Lower lobe of right lung (tissue), 2 donors: ENCODE measurements at regions not wholly inside any gene's neighbourhood (a gene's known extent, or its start where the extent isn't known, plus 50 kb on each side); places are given as distances from the start of the nearest gene placed in this dataset.

Source experiments
- ATAC-seq, 2 donors: fragments of 200-7000 bp; cut with Tn5 transposase; one replicate each; pipeline ENCODE4 v1.9.1; 2020 to 2022; ENCODE audit warnings: mild to moderate bottlenecking in 2 of 2, moderate library complexity in 2 of 2
- DNase-seq: peaks from one replicate; pipeline ENCODE4 v3.0.0-alpha.2; 2020
- H3K27ac ChIP-seq: fragments of 200-600 bp; one replicate; pipeline ENCODE4 v1.8.0; 2022
- H3K27me3 ChIP-seq: fragments of 200-600 bp; one replicate; pipeline ENCODE4 v1.8.0; 2022; ENCODE audit warnings: low read depth
- H3K36me3 ChIP-seq: fragments of 200-600 bp; one replicate; pipeline ENCODE4 v1.8.0; 2022; ENCODE audit warnings: mild to moderate bottlenecking
- H3K4me1 ChIP-seq: fragments of 200-600 bp; one replicate; pipeline ENCODE4 v1.8.0; 2022
- H3K4me3 ChIP-seq: fragments of 200-600 bp; one replicate; pipeline ENCODE4 v1.8.0; 2022; ENCODE audit warnings: mild to moderate bottlenecking
- H3K9me3 ChIP-seq: fragments of 200-600 bp; one replicate; pipeline ENCODE4 v1.8.0; 2022
- intact Hi-C: fragments of 100-400 bp; cut with DNase I; formaldehyde crosslinking; loops from one replicate; pipeline ENCODE4 v1.11.0; 2022
- TF ChIP-seq, protein P1 (sequence below): fragments of 200-600 bp; IDR thresholded peaks from one replicate; pipeline ENCODE4 v1.8.0; 2022; ENCODE audit warnings: antibody characterized with exemption, mild to moderate bottlenecking
- donor health status: DM: no; HTN: yes; CAD: no; lungs with severe emphysema.

DNA sequence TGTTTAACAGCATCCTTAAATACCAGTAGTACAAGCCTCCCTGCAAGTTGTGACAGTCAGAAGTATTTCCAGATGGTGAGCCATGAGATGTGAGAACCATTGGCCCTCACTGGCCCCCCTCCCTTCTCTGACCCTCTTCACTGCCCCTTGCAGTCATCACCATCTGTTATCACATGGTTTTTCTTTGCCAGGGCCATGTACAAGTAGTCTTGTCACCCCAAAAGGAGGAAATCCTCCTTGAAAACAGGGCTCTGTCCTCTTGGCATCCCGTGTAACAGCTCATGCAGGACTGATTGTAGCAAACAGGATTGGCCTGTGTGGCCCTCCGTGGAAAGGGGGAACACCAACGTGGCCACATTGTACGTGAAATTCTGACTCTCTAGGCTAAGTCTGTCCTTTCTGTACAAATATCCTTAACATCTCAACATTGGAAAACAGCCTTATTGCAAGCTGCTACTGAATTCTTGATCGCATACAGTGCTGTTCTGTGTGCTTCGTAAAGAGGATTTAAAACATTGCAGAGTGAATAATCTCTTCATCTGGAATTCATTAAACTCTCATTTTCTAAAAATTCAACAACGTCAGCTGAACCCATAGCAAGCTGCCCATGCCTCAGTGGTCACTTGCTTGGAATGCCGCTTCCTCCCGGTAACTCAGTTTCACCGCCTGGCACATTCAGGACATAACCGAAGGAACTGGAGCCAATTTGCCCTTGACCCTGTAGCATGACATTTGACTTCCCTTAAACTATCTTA lies 171.7 kb downstream of the ATPSCKMT start:
- H3K4me1 ChIP-seq, result no peaks in the 10 kb centered on the region
- no peaks in the 10 kb centered on the region for H3K27me3 ChIP-seq
- TF ChIP-seq, protein P1, sequence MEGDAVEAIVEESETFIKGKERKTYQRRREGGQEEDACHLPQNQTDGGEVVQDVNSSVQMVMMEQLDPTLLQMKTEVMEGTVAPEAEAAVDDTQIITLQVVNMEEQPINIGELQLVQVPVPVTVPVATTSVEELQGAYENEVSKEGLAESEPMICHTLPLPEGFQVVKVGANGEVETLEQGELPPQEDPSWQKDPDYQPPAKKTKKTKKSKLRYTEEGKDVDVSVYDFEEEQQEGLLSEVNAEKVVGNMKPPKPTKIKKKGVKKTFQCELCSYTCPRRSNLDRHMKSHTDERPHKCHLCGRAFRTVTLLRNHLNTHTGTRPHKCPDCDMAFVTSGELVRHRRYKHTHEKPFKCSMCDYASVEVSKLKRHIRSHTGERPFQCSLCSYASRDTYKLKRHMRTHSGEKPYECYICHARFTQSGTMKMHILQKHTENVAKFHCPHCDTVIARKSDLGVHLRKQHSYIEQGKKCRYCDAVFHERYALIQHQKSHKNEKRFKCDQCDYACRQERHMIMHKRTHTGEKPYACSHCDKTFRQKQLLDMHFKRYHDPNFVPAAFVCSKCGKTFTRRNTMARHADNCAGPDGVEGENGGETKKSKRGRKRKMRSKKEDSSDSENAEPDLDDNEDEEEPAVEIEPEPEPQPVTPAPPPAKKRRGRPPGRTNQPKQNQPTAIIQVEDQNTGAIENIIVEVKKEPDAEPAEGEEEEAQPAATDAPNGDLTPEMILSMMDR, result no peak
- no peak for ATAC-seq
- no peaks in the 10 kb centered on the region for H3K9me3 ChIP-seq
- no peak for DNase-seq
- H3K4me3 ChIP-seq, result no peak overlapping the region
- intact Hi-C loops, result no loop called here
- no peaks in the 10 kb centered on the region for H3K36me3 ChIP-seq
- H3K27ac ChIP-seq, result no peak overlapping the region

GRCh38 chr5:10073441-10074104 lies 176.1 kb downstream of the ATPSCKMT start:
- Histone ChIP-seq H3K4me1 (no peaks in the 10 kb centered on the region), H3K4me3 (no peak overlapping the region), H3K27ac (no peak overlapping the region), H3K9me3 (no peaks in the 10 kb centered on the region), H3K27me3 (no peaks in the 10 kb centered on the region), H3K36me3 (no peaks in the 10 kb centered on the region)
- TF ChIP-seq, protein P1, result no peak
- no peak for DNase-seq
- no peak for ATAC-seq
- intact Hi-C loops, result no loop called here

DNA sequence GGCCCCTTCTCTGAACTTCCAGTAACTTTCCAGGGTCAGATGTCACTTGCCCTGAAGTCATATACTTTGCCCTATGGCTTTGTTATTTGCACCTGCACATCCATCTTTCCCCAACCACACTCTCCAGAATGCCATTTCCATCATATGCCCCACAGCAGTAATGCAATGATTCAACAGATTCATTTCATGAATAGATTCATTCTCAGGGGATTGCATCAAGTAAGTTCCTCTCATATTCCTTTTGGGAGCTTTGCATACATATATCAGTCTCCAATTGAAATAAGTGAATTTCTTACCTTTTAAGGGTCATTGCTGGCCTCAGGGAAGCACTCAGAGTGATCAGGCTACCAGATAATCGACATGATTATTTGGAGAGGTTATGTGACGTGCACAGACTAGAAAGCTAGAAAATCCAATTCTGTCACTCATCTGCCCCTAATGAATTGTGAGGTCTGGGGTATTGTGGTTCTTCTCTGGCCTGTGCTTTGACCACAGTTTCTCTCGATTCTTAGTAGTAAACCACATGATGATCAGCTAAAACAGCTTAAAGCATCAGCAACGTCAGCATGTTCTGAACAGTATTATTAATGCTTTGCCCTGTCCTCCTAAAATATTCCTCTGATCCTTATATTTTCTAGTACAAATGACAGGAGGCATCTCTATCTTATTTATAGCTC lies 179.9 kb downstream of the ATPSCKMT start:
- Histone ChIP-seq H3K27ac (no peak overlapping the region), H3K9me3 (no peaks in the 10 kb centered on the region), H3K27me3 (no peaks in the 10 kb centered on the region), H3K4me1 (no peaks in the 10 kb centered on the region), H3K36me3 (no peaks in the 10 kb centered on the region), H3K4me3 (no peak overlapping the region)
- ATAC-seq (no peak), DNase-seq (no peak)
- TF ChIP-seq, protein P1, result no peak
- intact Hi-C loops, result no loop called here

DNA sequence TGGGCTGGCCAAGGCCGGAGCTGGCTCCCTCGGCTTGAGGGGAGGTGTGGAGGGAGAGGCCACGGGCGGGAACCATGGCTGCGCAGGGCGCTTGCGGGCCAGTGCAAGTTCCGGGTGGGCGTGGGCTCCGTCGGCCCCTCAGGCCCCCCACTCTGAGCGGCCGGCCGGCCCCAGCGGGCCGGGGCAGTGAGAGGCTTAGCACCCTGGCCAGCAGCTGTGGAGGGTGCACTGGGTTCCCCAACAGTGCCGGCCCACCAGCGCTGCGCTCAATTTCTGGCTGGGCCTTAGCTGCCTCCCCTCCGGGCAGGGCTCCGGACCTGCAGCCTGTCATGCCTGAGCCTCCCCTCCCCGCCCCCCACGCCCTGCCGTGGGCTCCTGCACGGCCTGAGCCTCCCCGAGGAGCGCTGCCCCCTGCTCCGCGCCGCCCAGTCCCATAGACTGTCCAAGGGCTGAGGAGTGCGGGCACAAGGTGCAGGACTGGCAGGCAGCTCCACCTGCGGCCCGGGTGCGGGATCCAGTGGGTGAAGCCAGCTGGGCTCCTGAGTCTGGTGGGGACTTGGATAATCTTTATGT lies 184.2 kb downstream of the ATPSCKMT start:
- Histone ChIP-seq H3K27me3 (no peaks in the 10 kb centered on the region), H3K36me3 (no peaks in the 10 kb centered on the region), H3K4me3 (no peak overlapping the region), H3K27ac (no peak overlapping the region), H3K4me1 (no peaks in the 10 kb centered on the region), H3K9me3 (no peaks in the 10 kb centered on the region)
- ATAC-seq, result no peak
- intact Hi-C loops, result no loop called here
- DNase-seq, result no peak
- TF ChIP-seq, protein P1, result no peak

DNA sequence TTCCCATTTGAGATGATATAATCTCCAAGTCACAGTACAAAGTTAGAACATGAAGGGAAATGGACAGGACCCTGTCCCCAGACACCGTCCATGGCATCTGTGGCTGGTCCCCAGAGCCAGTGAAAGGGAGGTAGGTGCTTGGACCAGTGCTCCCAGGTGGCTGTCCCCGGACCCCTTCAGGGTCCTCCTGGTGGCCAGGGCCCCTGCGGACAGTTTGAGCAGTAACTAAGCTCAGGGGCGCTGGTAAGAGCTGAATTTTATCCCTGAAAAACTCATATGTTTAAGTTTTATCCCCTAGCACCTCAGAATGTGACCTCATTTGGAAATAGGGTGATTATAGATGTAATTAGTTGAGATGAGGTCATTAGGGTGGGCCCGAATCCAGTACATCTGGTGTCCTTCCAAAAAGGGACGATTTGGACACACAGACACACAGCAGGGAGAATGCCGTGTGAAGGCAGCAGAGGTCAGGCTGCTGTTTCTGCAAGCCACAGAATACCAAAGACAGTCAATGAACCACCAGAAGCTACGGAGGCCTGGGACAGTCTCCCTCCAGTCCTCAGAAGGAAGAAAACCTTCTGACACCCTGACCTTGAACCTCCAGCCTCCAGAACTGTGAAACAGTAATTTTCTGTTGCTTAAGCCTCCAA lies 185.0 kb downstream of the ATPSCKMT start:
- ATAC-seq (no peak), DNase-seq (no peak)
- TF ChIP-seq, protein P1, result no peak
- H3K9me3 ChIP-seq, result no peaks in the 10 kb centered on the region
- H3K36me3 ChIP-seq, result no peaks in the 10 kb centered on the region
- H3K4me3 ChIP-seq, result no peak overlapping the region
- intact Hi-C loops, result no loop called here
- no peaks in the 10 kb centered on the region for H3K27me3 ChIP-seq
- no peaks in the 10 kb centered on the region for H3K4me1 ChIP-seq
- H3K27ac ChIP-seq, result no peak overlapping the region
